ENCODE measurements at regions not wholly inside any gene's neighbourhood (a gene's known extent, or its start where the extent isn't known, plus 50 kb on each side); places are given as distances from the start of the nearest gene placed in this dataset.
"Not testable (repeated sequence)": the region's sequence is repeated elsewhere in the genome, so short reads cannot be mapped to it uniquely, and the experiment has no call there.

GRCh38 chr7:68691261-68692216, 906.7 kb upstream of the AUTS2 start:
- DNase-seq, result no peak

GRCh38 chr7:68692511-68692910, 905.8 kb upstream of the AUTS2 start:
- DNase-seq, result no peak

GRCh38 chr7:68694656-68695055, 903.6 kb upstream of the AUTS2 start:
- no peak for DNase-seq

GRCh38 chr7:68697796-68698280, 900.4 kb upstream of the AUTS2 start:
- DNase-seq, result no peak

- no peak for DNase-seq
Observed at GRCh38 chr7:68699090-68699711, 899.1 kb upstream of the AUTS2 start.

- DNase-seq, result no peak
Observed at GRCh38 chr7:68700414-68700813, 897.9 kb upstream of the AUTS2 start.

- no peak for DNase-seq
Observed at GRCh38 chr7:68706291-68706690, 892.0 kb upstream of the AUTS2 start.

GRCh38 chr7:68707159-68707558, 891.1 kb upstream of the AUTS2 start:
- no peak for DNase-seq

- DNase-seq, result no peak
Observed at GRCh38 chr7:68707958-68708357, 890.3 kb upstream of the AUTS2 start.

GRCh38 chr7:68712956-68713495, 885.2 kb upstream of the AUTS2 start:
- no peak for DNase-seq

GRCh38 chr7:68714135-68714534, 884.1 kb upstream of the AUTS2 start:
- not testable (repeated sequence) for DNase-seq

- DNase-seq, result no peak
Observed at GRCh38 chr7:68715907-68716306, 882.4 kb upstream of the AUTS2 start.

- no peak for DNase-seq
Observed at GRCh38 chr7:68717176-68717575, 881.1 kb upstream of the AUTS2 start.

- no peak for DNase-seq
Observed at GRCh38 chr7:68718097-68718551, 880.2 kb upstream of the AUTS2 start.

- no peak for DNase-seq
Observed at GRCh38 chr7:68720697-68721096, 877.6 kb upstream of the AUTS2 start.

- DNase-seq, result no peak
Observed at GRCh38 chr7:68722044-68722443, 876.2 kb upstream of the AUTS2 start.

GRCh38 chr7:68724965-68725364, 873.3 kb upstream of the AUTS2 start:
- DNase-seq, result no peak

- DNase-seq, result no peak
Observed at GRCh38 chr7:68725843-68726785, 872.2 kb upstream of the AUTS2 start.

GRCh38 chr7:68728720-68729119, 869.6 kb upstream of the AUTS2 start:
- DNase-seq, result not testable (repeated sequence)

GRCh38 chr7:68729371-68729770, 868.9 kb upstream of the AUTS2 start:
- no peak for DNase-seq

- DNase-seq, result no peak
Observed at GRCh38 chr7:68730194-68730593, 868.1 kb upstream of the AUTS2 start.

GRCh38 chr7:68730964-68731363, 867.3 kb upstream of the AUTS2 start:
- DNase-seq, result no peak

Measured in Kasumi-1 (cell line).